Endothelial cell of umbilical vein (primary cell): ENCODE measurements at regions not wholly inside any gene's neighbourhood (a gene's known extent, or its start where the extent isn't known, plus 50 kb on each side); places are given as distances from the start of the nearest gene placed in this dataset.

Experiments
- EZH2 ChIP-seq: IDR thresholded peaks from 2 replicates; pipeline ENCODE4 v1.6.1; 2012; ENCODE audit warnings: borderline replicate concordance, low read depth, mild to moderate bottlenecking, moderate library complexity, low read length, inconsistent platforms; ENCODE audit not compliant: severe bottlenecking
- JUN ChIP-seq: IDR thresholded peaks from 2 replicates; pipeline ENCODE4 v1.6.1; 2011; ENCODE audit warnings: borderline replicate concordance, low read depth; ENCODE audit not compliant: insufficient read length, insufficient read depth
- MYC ChIP-seq: IDR thresholded peaks from one replicate; pipeline ENCODE4 v1.6.1; 2011; ENCODE audit warnings: mild to moderate bottlenecking, low read depth, low read length
- TF ChIP-seq, protein P1 (sequence below), 2 donors: IDR thresholded peaks; 1 replicate in 1 of 2; 2 replicates in 1 of 2; pipeline ENCODE4 v1.5.1; 2011; ENCODE audit warnings: low read length in 2 of 2, mild to moderate bottlenecking in 2 of 2, moderate library complexity in 2 of 2, control low read depth in 1 of 2, inconsistent platforms in 1 of 2, low read depth in 1 of 2; ENCODE audit not compliant: insufficient read depth in 1 of 2; ENCODE audit errors: extremely low read depth in 1 of 2

DNA sequence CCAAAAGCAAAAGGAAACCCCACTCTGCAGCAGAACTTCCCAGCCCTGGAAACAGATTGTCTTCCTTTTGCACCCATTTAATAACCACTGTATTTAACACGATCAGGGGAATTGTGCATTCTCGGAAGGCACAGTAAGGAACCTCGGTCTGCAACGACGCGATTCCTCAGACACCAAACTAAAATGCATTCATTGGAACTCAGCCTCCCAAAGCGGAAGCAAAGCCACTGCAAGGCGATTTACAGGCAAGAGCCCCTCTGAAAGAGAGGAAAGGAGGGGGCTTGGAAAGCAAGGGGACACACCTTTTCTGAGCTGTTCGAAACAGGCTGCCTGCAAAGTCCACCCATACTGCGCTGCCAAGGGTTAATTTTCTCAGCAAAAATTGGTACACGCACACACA lies 297.7 kb downstream of the OMA1 start:
- TF ChIP-seq, protein P1, sequence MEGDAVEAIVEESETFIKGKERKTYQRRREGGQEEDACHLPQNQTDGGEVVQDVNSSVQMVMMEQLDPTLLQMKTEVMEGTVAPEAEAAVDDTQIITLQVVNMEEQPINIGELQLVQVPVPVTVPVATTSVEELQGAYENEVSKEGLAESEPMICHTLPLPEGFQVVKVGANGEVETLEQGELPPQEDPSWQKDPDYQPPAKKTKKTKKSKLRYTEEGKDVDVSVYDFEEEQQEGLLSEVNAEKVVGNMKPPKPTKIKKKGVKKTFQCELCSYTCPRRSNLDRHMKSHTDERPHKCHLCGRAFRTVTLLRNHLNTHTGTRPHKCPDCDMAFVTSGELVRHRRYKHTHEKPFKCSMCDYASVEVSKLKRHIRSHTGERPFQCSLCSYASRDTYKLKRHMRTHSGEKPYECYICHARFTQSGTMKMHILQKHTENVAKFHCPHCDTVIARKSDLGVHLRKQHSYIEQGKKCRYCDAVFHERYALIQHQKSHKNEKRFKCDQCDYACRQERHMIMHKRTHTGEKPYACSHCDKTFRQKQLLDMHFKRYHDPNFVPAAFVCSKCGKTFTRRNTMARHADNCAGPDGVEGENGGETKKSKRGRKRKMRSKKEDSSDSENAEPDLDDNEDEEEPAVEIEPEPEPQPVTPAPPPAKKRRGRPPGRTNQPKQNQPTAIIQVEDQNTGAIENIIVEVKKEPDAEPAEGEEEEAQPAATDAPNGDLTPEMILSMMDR (IDR thresholded peaks at IDR 0.05; ENCODE audit: extremely low read depth in 1 of 2, insufficient read depth in 1 of 2, low read depth in 1 of 2, low read length in 2 of 2): no peak
- TF ChIP-seq MYC: no peak
- no peak for TF ChIP-seq JUN
- no peak for TF ChIP-seq EZH2
